ENCODE measurements at regions not wholly inside any gene's neighbourhood (a gene's known extent, or its start where the extent isn't known, plus 50 kb on each side); places are given as distances from the start of the nearest gene placed in this dataset.
"Not testable (repeated sequence)": the region's sequence is repeated elsewhere in the genome, so short reads cannot be mapped to it uniquely, and the experiment has no call there.

GRCh38 chr2:122244598-122245229, 489.3 kb downstream of the TSN start:
- no peak for DNase-seq

- no peak for DNase-seq
Measured at GRCh38 chr2:122249673-122250072, 494.2 kb downstream of the TSN start.

- no peak for DNase-seq
Measured at GRCh38 chr2:122251158-122251557, 495.7 kb downstream of the TSN start.

GRCh38 chr2:122251566-122251965, 496.1 kb downstream of the TSN start:
- DNase-seq = no peak

- DNase-seq = no peak
Measured at GRCh38 chr2:122255924-122256323, 500.5 kb downstream of the TSN start.

GRCh38 chr2:122261911-122262310, 506.5 kb downstream of the TSN start:
- DNase-seq = no peak

- no peak for DNase-seq
Measured at GRCh38 chr2:122263746-122264145, 508.3 kb downstream of the TSN start.

GRCh38 chr2:122266636-122267035, 511.2 kb downstream of the TSN start:
- DNase-seq = no peak

- DNase-seq = no peak
Measured at GRCh38 chr2:122267947-122268346, 512.5 kb downstream of the TSN start.

GRCh38 chr2:122273785-122274419, 518.5 kb downstream of the TSN start:
- no peak for DNase-seq

GRCh38 chr2:122277956-122278355, 522.5 kb downstream of the TSN start:
- no peak for DNase-seq

- no peak for DNase-seq
Measured at GRCh38 chr2:122300758-122301157, 545.3 kb downstream of the TSN start.

GRCh38 chr2:122307763-122308162, 552.3 kb downstream of the TSN start:
- no peak for DNase-seq

- DNase-seq = no peak
Measured at GRCh38 chr2:122315306-122315705, 559.9 kb downstream of the TSN start.

- no peak for DNase-seq
Measured at GRCh38 chr2:122319539-122320132, 564.2 kb downstream of the TSN start.

- DNase-seq = no peak
Measured at GRCh38 chr2:122322815-122323214, 567.4 kb downstream of the TSN start.

- no peak for DNase-seq
Measured at GRCh38 chr2:122323927-122324326, 568.5 kb downstream of the TSN start.

- no peak for DNase-seq
Measured at GRCh38 chr2:122326471-122326870, 571.0 kb downstream of the TSN start.

GRCh38 chr2:122328816-122329215, 573.4 kb downstream of the TSN start:
- no peak for DNase-seq

GRCh38 chr2:122329278-122329677, 573.8 kb downstream of the TSN start:
- DNase-seq = no peak

- no peak for DNase-seq
Measured at GRCh38 chr2:122333932-122334331, 578.5 kb downstream of the TSN start.

GRCh38 chr2:122338000-122338399, 582.5 kb downstream of the TSN start:
- DNase-seq = no peak

GRCh38 chr2:122340246-122340645, 584.8 kb downstream of the TSN start:
- no peak for DNase-seq

- no peak for DNase-seq
Measured at GRCh38 chr2:122341007-122341406, 585.6 kb downstream of the TSN start.

GRCh38 chr2:122352151-122352550, 596.7 kb downstream of the TSN start:
- DNase-seq = not testable (repeated sequence)

All from NCI-H2029 treated with DMSO at 0.1 percent for 48 hours (cell line).